KMS-11 (cell line): ENCODE measurements at regions not wholly inside any gene's neighbourhood (a gene's known extent, or its start where the extent isn't known, plus 50 kb on each side); places are given as distances from the start of the nearest gene placed in this dataset.

Source experiments
- H2AFZ ChIP-seq: fragments of 200-600 bp; sonication (generic); 2 replicates; pipeline ENCODE4 v1.6.1; 2016; ENCODE audit warnings: antibody characterized with exemption, mixed run types, low read depth
- H3K27ac ChIP-seq: fragments of 200-600 bp; sonication (generic); 2 replicates; pipeline ENCODE4 v1.6.1; 2016; ENCODE audit warnings: mild to moderate bottlenecking, mixed run types
- H3K27me3 ChIP-seq: fragments of 200-600 bp; sonication (generic); 2 replicates; pipeline ENCODE4 v1.6.1; 2017; ENCODE audit warnings: mild to moderate bottlenecking, low read depth, mixed run types, moderate library complexity; ENCODE audit not compliant: insufficient read depth
- H3K36me3 ChIP-seq: fragments of 200-600 bp; sonication (generic); 2 replicates; pipeline ENCODE4 v1.6.1; 2017; ENCODE audit warnings: mild to moderate bottlenecking, mixed run types; ENCODE audit not compliant: insufficient read depth
- H3K4me1 ChIP-seq: fragments of 200-600 bp; sonication (generic); 2 replicates; pipeline ENCODE4 v1.6.1; 2016; ENCODE audit warnings: mild to moderate bottlenecking, low read depth, mixed run types; ENCODE audit not compliant: poor library complexity, severe bottlenecking
- H3K4me2 ChIP-seq: fragments of 200-600 bp; sonication (generic); 2 replicates; pipeline ENCODE4 v1.7.0; 2016; ENCODE audit warnings: mild to moderate bottlenecking, mixed run types
- H3K4me3 ChIP-seq: fragments of 200-600 bp; sonication (generic); IDR thresholded peaks from 2 replicates; pipeline ENCODE4 v1.6.1; 2017; ENCODE audit warnings: low read depth, low read length, mixed read lengths; ENCODE audit not compliant: insufficient read depth
- H3K79me2 ChIP-seq: fragments of 200-600 bp; sonication (generic); 2 replicates; pipeline ENCODE4 v1.6.1; 2016; ENCODE audit warnings: low read depth, mixed run types; ENCODE audit not compliant: insufficient read depth
- H3K9ac ChIP-seq: fragments of 200-600 bp; sonication (generic); 2 replicates; pipeline ENCODE4 v1.6.1; 2016; ENCODE audit warnings: mild to moderate bottlenecking, mixed run types
- H4K20me1 ChIP-seq: fragments of 200-600 bp; sonication (generic); 2 replicates; pipeline ENCODE4 v1.6.1; 2016; ENCODE audit warnings: mild to moderate bottlenecking, mixed run types; ENCODE audit not compliant: insufficient read depth
- TF ChIP-seq, protein P1 (sequence below): fragments of 200-600 bp; sonication (generic); conservative IDR thresholded peaks from 2 replicates; pipeline ENCODE4 v1.6.1; 2017; ENCODE audit warnings: low read depth, mild to moderate bottlenecking, antibody characterized with exemption, low read length, moderate library complexity, mixed read lengths

DNA sequence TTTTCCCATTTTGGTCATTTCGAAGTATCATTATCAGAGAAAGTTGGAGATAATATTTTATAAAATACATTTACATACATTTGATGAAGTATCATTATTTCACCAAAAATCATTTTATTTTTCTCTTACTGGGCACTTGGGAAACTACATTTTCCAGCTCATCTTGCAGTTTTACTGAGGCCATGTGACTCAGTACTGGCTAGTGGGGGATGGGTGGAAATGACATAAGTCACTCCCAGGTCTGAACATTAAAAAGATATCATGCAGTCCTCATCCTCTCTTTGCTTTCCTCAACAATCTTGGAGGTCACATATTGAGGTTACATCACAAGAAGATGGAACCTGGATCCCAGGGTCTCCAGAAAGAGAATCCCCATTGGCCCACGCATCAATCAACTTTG is 84.1 kb downstream of the CD24 start:
- Histone ChIP-seq H3K27me3 (no peaks in the 10 kb centered on the region), H3K79me2 (no peaks in the 10 kb centered on the region), H3K36me3 (no peaks in the 10 kb centered on the region), H3K9ac (no peak overlapping the region), H4K20me1 (no peaks in the 10 kb centered on the region), H2AFZ (no peak overlapping the region), H3K27ac (no peak overlapping the region), H3K4me3 (no peak overlapping the region), H3K4me1 (no peaks in the 10 kb centered on the region), H3K4me2 (no peak overlapping the region)
- TF ChIP-seq, protein P1, sequence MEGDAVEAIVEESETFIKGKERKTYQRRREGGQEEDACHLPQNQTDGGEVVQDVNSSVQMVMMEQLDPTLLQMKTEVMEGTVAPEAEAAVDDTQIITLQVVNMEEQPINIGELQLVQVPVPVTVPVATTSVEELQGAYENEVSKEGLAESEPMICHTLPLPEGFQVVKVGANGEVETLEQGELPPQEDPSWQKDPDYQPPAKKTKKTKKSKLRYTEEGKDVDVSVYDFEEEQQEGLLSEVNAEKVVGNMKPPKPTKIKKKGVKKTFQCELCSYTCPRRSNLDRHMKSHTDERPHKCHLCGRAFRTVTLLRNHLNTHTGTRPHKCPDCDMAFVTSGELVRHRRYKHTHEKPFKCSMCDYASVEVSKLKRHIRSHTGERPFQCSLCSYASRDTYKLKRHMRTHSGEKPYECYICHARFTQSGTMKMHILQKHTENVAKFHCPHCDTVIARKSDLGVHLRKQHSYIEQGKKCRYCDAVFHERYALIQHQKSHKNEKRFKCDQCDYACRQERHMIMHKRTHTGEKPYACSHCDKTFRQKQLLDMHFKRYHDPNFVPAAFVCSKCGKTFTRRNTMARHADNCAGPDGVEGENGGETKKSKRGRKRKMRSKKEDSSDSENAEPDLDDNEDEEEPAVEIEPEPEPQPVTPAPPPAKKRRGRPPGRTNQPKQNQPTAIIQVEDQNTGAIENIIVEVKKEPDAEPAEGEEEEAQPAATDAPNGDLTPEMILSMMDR = no peak

DNA sequence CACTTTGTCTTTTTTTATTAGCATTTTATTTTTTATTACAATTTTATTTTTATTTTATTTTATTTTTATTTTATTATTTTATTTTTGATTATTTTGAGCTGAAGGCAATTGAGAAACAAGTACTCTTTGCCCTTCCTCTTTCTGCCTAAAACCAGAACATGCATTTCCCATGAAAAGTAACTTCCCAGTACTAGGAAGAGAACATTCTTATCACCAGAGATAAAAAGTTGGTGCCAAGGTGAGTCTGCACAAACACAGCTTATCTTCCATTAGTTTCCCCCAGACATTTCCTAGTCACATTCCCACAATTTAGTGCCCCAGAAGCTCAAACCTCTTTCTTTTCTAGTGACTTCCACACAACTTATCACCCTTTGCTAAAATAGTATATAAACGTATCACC is 84.8 kb downstream of the CD24 start:
- H3K4me3 ChIP-seq = no peak overlapping the region
- TF ChIP-seq, protein P1 = no peak
- no peaks in the 10 kb centered on the region for H3K4me1 ChIP-seq
- H3K79me2 ChIP-seq = no peaks in the 10 kb centered on the region
- H3K27me3 ChIP-seq = no peaks in the 10 kb centered on the region
- H3K27ac ChIP-seq = no peak overlapping the region
- H3K9ac ChIP-seq = no peak overlapping the region
- no peak overlapping the region for H3K4me2 ChIP-seq
- no peaks in the 10 kb centered on the region for H4K20me1 ChIP-seq
- no peak overlapping the region for H2AFZ ChIP-seq
- no peaks in the 10 kb centered on the region for H3K36me3 ChIP-seq

DNA sequence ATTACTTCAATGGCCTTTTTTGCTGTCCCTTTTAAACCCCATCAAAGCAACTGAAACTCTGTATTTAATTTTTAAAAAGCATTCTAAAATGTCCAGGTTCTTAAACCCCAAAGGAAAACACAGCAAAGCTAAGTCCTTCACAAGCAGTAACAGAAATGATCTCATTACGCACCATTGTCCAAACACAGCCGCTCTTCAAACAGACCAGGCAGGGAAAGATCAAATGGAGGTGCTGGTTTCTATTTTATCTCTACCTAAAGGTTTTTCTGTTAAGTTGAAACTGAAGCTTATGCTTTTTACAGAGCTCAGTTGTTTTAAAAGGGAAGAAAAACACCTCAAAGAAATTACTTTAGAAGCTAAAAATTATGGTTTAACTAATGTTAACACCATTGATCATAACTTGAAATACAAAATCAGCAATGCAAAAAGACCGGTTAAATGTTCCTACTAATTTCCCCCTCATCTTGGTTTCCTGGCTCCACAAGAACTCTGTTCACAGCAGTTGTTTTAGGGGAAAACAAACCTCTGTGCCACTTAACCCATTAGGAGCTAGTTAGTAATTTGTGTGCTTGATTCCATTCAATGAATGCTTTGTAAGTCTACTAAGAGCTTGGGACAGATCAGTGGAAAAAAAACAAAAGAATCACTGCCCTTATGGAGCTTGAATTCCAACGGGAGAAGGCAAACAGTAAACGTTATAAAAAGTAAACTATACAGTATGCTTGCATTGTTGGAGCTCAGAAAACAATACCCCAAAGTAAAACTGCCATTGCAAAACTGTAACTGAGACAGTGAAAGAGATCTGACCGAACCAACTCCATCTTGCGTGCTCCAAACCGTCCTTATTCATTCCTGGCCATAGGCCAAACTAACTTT is 87.4 kb downstream of the CD24 start:
- no peak overlapping the region for H3K9ac ChIP-seq
- H4K20me1 ChIP-seq = no peaks in the 10 kb centered on the region
- no peaks in the 10 kb centered on the region for H3K79me2 ChIP-seq
- H3K36me3 ChIP-seq = no peaks in the 10 kb centered on the region
- no peaks in the 10 kb centered on the region for H3K4me1 ChIP-seq
- no peak overlapping the region for H3K4me2 ChIP-seq
- no peak overlapping the region for H2AFZ ChIP-seq
- TF ChIP-seq, protein P1 = no peak
- no peak overlapping the region for H3K4me3 ChIP-seq
- H3K27me3 ChIP-seq = no peaks in the 10 kb centered on the region
- H3K27ac ChIP-seq = no peak overlapping the region

DNA sequence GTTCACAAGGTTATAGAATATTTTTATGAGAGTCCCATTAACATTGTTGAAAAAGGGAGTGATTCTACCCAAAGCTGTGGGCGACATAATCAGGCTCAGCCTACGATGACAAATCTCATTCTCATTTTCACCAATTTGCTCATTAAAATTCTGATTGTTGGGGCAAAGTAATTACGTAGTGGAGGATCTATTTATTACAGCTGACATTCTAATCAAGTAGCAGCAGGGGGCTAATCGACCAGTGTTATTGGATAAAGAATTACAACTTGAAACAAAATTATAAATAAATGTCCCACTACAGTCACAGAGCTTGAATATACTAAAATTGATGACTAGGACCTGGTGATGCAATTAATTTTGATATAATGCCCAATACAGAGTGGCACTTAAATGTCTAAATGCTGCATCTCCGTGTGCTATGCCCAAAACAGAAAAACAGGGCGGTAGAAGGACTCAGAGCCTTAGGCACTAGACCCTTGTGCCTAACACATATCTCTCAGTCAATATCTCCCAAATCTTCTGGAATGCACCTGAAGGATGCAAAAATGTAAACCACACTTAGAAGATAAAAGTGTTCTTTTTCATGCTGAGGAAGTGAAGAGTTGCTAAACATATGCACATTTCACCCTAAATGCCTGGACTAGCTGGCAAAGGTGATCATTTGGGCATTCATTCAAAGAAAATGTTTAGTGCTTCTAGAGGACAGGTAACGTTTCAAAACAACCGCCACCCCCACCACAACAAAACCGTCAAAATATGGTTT is 88.3 kb downstream of the CD24 start:
- H3K36me3 ChIP-seq = no peaks in the 10 kb centered on the region
- no peaks in the 10 kb centered on the region for H3K27me3 ChIP-seq
- no peak overlapping the region for H2AFZ ChIP-seq
- no peak overlapping the region for H3K4me2 ChIP-seq
- H3K79me2 ChIP-seq = no peaks in the 10 kb centered on the region
- no peaks in the 10 kb centered on the region for H3K4me1 ChIP-seq
- H3K27ac ChIP-seq = no peak overlapping the region
- TF ChIP-seq, protein P1 = no peak
- no peak overlapping the region for H3K4me3 ChIP-seq
- H4K20me1 ChIP-seq = no peaks in the 10 kb centered on the region
- no peak overlapping the region for H3K9ac ChIP-seq
